ENCODE measurements at regions not wholly inside any gene's neighbourhood (a gene's known extent, or its start where the extent isn't known, plus 50 kb on each side); places are given as distances from the start of the nearest gene placed in this dataset.

DNA sequence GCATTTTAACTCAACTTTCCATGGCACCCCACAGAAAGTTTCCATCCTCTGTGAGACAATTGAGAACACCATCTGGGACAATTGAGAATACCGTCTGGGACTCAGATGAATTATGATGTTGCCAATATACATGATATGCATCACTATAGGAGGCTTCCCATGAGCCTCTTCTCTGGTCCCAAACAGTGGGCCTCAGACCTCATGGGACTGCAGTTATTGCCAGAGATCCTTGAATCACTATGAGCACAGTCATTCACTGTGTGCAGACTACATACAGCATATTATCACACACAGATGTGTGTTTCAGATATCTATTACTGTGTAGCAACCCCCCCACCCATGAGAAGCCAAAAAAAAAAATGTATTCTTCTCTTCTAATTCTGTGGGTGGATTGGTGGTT lies 134.4 kb downstream of the GXYLT1 start:
- no peaks in the 10 kb centered on the region for H3K9me3 ChIP-seq
- H3K27ac ChIP-seq = no peak overlapping the region
- ATAC-seq = no peak
- H3K27me3 ChIP-seq = no peaks in the 10 kb centered on the region
- intact Hi-C loops (cut with DNase I) = no loop called here
- no peak overlapping the region for H3K4me3 ChIP-seq
- H3K4me1 ChIP-seq = no peaks in the 10 kb centered on the region
- TF ChIP-seq, protein P1, sequence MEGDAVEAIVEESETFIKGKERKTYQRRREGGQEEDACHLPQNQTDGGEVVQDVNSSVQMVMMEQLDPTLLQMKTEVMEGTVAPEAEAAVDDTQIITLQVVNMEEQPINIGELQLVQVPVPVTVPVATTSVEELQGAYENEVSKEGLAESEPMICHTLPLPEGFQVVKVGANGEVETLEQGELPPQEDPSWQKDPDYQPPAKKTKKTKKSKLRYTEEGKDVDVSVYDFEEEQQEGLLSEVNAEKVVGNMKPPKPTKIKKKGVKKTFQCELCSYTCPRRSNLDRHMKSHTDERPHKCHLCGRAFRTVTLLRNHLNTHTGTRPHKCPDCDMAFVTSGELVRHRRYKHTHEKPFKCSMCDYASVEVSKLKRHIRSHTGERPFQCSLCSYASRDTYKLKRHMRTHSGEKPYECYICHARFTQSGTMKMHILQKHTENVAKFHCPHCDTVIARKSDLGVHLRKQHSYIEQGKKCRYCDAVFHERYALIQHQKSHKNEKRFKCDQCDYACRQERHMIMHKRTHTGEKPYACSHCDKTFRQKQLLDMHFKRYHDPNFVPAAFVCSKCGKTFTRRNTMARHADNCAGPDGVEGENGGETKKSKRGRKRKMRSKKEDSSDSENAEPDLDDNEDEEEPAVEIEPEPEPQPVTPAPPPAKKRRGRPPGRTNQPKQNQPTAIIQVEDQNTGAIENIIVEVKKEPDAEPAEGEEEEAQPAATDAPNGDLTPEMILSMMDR (IDR thresholded peaks at IDR 0.05) = no peak
- no peak for DNase-seq
- no peaks in the 10 kb centered on the region for H3K36me3 ChIP-seq

DNA sequence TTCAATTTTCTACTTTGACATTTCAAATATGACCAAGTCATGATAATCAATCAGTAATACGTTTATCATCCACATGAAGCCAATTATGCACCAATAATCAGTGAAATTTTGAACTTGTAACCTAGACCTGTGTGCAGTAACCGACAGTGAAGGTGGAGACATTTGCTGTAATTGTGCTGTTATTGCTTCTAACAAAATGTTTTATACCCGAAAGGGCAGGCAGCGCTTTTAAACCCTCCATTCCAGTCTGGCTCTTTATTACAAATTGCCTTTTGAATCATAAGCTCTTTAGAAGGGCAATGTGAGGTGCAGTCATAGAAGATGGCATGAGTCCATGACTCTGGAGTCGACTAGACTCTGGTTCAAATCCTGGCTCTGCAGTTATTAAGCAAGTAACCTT lies 135.7 kb downstream of the GXYLT1 start:
- ATAC-seq (no peak), DNase-seq (no peak)
- no peaks in the 10 kb centered on the region for H3K4me1 ChIP-seq
- H3K27me3 ChIP-seq = no peaks in the 10 kb centered on the region
- H3K9me3 ChIP-seq = no peaks in the 10 kb centered on the region
- intact Hi-C loops (cut with DNase I) = no loop called here
- no peak overlapping the region for H3K4me3 ChIP-seq
- no peak overlapping the region for H3K27ac ChIP-seq
- TF ChIP-seq, protein P1 (IDR thresholded peaks at IDR 0.05) = no peak
- H3K36me3 ChIP-seq = no peaks in the 10 kb centered on the region

DNA sequence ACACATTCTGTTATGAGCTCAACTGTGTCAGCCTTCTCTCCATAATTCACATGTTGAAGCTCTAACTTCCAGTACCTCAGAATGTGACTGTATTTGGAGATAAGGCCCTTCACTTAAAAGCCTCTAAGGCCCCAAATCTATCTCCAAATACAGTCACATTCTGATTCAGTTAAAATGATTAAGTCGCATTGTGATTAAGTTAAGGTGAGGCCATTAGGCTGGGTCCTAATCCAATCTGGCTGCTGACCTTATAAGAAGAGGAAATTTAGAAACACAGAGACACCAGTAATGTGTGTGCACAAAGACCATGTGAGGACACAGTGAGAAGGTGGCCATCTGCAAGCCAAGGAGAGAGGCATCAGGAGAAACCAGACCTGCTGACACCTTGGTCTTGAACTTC lies 141.6 kb downstream of the GXYLT1 start:
- intact Hi-C loops (cut with DNase I) = no loop called here
- DNase-seq = no peak
- H3K36me3 ChIP-seq = no peaks in the 10 kb centered on the region

DNA sequence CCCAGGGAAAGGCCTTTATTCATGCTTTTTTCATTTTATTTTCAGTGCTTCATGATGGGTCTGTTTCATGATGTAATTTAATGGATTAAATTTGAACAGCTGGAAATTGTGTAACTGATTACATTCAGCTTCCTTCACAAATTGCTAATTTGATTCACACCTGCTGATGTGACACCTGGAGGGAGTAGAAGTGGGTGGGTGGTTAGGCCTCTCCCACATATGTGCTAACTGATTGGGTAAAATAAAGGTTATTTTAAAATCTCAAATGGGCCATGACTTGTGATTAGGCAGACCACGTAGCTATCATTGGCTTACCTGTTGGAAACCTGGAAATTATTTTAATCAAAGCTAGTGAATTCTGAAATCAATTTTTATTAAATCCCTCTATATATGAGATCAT lies 142.1 kb downstream of the GXYLT1 start:
- no peak overlapping the region for H3K4me3 ChIP-seq
- no peak overlapping the region for H3K27ac ChIP-seq
- TF ChIP-seq, protein P1 (IDR thresholded peaks at IDR 0.05) = no peak
- no peaks in the 10 kb centered on the region for H3K27me3 ChIP-seq
- no peaks in the 10 kb centered on the region for H3K36me3 ChIP-seq
- no peaks in the 10 kb centered on the region for H3K4me1 ChIP-seq
- intact Hi-C loops (cut with DNase I) = no loop called here
- DNase-seq (no peak), ATAC-seq (no peak)
- H3K9me3 ChIP-seq = no peaks in the 10 kb centered on the region

More for the DNA sequence above, 141.6 kb downstream of the GXYLT1 start:
- no peaks in the 10 kb centered on the region for H3K27me3 ChIP-seq
- TF ChIP-seq, protein P1 (IDR thresholded peaks at IDR 0.05) = no peak
- no peaks in the 10 kb centered on the region for H3K9me3 ChIP-seq
- no peak overlapping the region for H3K4me3 ChIP-seq
- no peaks in the 10 kb centered on the region for H3K4me1 ChIP-seq
- no peak overlapping the region for H3K27ac ChIP-seq
- no peak for ATAC-seq

DNA sequence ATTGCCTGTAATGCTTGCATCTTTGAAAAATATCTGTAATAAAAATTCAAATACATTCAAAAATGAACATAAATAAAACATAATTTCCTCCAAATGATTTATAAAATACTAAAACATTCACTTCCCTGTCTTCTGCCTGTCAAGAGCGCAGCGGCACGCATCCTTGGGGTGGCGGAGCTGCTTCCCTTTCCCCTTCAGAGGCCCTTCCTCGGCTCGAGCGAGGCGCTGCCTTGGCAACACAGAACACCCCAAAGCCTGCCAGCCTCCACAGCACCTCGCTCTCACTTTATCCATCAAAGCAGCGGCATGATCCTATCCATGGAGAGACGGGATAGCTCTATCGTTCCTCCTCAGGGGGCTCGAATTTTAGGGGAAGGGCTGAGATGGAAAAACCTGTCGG lies 146.2 kb downstream of the GXYLT1 start:
- no peak overlapping the region for H3K4me3 ChIP-seq

More for the DNA sequence above, 146.2 kb downstream of the GXYLT1 start:
- H3K27ac ChIP-seq = no peak overlapping the region
- H3K27me3 ChIP-seq = no peaks in the 10 kb centered on the region
- no peak for ATAC-seq
- H3K36me3 ChIP-seq = no peaks in the 10 kb centered on the region
- H3K4me1 ChIP-seq = no peaks in the 10 kb centered on the region
- intact Hi-C loops (cut with DNase I) = no loop called here
- DNase-seq = no peak
- TF ChIP-seq, protein P1 (IDR thresholded peaks at IDR 0.05) = no peak
- H3K9me3 ChIP-seq = no peaks in the 10 kb centered on the region

Data from upper lobe of right lung (tissue), 1 donor.